Endothelial cell (in vitro differentiated cells): ENCODE measurements at regions not wholly inside any gene's neighbourhood (a gene's known extent, or its start where the extent isn't known, plus 50 kb on each side); places are given as distances from the start of the nearest gene placed in this dataset.

Source experiments
- DNase-seq: peaks from one replicate; pipeline ENCODE4 v3.0.0; 2021; ENCODE audit warnings: low spot score
- H3K27ac Mint-ChIP-seq: one replicate; pipeline ENCODE4 v1.8.0; 2021; ENCODE audit warnings: mixed read lengths, inconsistent platforms; ENCODE audit not compliant: unreplicated experiment
- H3K27me3 Mint-ChIP-seq: one replicate; pipeline ENCODE4 v1.8.0; 2021; ENCODE audit warnings: mild to moderate bottlenecking, moderate library complexity, mixed read lengths, inconsistent platforms; ENCODE audit not compliant: unreplicated experiment
- H3K36me3 Mint-ChIP-seq: one replicate; pipeline ENCODE4 v1.8.0; 2021; ENCODE audit warnings: mild to moderate bottlenecking, low read depth, mixed read lengths, inconsistent platforms; ENCODE audit not compliant: unreplicated experiment
- H3K4me1 Mint-ChIP-seq: one replicate; pipeline ENCODE4 v1.8.0; 2021; ENCODE audit warnings: mild to moderate bottlenecking, mixed read lengths, inconsistent platforms; ENCODE audit not compliant: unreplicated experiment
- H3K4me3 Mint-ChIP-seq: one replicate; pipeline ENCODE4 v1.8.0; 2021; ENCODE audit warnings: mild to moderate bottlenecking, mixed read lengths, inconsistent platforms; ENCODE audit not compliant: unreplicated experiment
- H3K9me3 Mint-ChIP-seq: one replicate; pipeline ENCODE4 v1.8.0; 2021; ENCODE audit warnings: mixed read lengths, inconsistent platforms; ENCODE audit not compliant: unreplicated experiment
- CTCF ChIP-seq: fragments of 200-600 bp; sonication (generic); IDR thresholded peaks from one replicate; pipeline ENCODE4 v1.5.0; 2021; ENCODE audit warnings: antibody characterized with exemption; ENCODE audit not compliant: unreplicated experiment

DNA sequence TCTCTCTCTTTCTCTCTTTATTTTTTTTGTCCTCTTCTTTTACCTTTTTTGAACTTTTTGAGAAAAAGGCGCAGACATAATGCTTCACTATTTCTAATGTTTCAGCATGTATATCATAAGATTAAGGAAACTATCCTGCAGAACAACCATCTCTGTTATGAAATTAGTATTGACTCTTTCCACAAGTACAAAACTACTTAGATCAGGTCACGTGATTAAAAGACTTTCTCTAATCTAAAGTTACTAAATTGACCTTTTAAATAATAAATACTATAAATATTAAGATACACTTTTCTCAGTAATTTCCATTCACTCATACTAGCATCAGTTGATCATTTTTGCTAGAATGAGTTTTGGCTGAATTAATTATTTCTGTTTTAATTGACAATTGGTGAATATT is 844.5 kb upstream of the LRFN5 start:
- Mint-ChIP-seq H3K27me3 (no peaks in the 10 kb centered on the region), H3K4me3 (no peak overlapping the region)

DNA sequence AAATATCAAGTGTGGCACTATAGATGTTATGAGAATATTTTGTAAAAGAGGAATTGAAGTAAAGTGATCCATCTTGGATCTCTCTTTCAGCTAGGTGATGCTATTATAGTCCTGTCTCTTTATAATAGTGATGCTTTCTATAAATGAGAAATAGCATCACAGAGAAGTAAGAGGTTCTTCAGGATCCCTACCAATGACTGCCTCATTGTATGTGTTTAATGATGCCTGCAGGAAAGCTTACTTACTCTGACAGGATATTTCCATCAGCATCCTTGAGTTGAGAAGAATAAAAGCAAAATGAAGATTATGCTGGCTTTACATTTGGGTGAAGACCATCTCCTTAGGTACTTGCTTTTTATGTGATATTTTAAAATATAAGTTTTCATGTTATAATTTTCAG is 846.0 kb upstream of the LRFN5 start:
- H3K9me3 Mint-ChIP-seq = no peaks in the 10 kb centered on the region
- no peaks in the 10 kb centered on the region for H3K4me1 Mint-ChIP-seq
- no peak overlapping the region for H3K4me3 Mint-ChIP-seq
- no peaks in the 10 kb centered on the region for H3K27me3 Mint-ChIP-seq
- H3K36me3 Mint-ChIP-seq = no peaks in the 10 kb centered on the region
- no peak for DNase-seq
- no peak overlapping the region for H3K27ac Mint-ChIP-seq
- no peak for TF ChIP-seq CTCF

More for the DNA sequence above, 844.5 kb upstream of the LRFN5 start:
- no peak for TF ChIP-seq CTCF
- Mint-ChIP-seq H3K9me3 (no peaks in the 10 kb centered on the region), H3K4me1 (no peaks in the 10 kb centered on the region), H3K27ac (no peak overlapping the region), H3K36me3 (no peaks in the 10 kb centered on the region)
- no peak for DNase-seq

DNA sequence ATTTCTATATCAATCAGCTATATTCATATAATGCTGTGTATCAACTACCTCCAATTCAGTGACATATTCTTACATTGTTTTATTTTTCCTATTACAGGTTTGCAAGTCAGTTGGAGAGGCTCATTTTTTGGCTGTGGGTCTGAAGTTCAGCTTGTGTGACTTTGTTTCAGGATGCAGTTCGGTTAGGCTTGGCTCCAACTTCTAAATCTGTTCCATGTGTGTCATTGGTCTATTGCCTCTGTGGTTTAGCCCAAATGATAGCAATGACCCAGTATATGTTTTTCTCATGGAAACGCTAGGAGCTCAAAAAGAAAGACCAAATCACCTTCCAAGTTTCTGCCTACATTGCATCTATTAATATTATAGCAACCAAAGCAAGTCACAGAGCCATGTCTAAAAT is 848.6 kb upstream of the LRFN5 start:
- H3K4me1 Mint-ChIP-seq = no peaks in the 10 kb centered on the region
- H3K4me3 Mint-ChIP-seq = no peak overlapping the region
- no peak for DNase-seq
- no peaks in the 10 kb centered on the region for H3K9me3 Mint-ChIP-seq
- H3K27ac Mint-ChIP-seq = no peak overlapping the region
- no peaks in the 10 kb centered on the region for H3K36me3 Mint-ChIP-seq
- no peaks in the 10 kb centered on the region for H3K27me3 Mint-ChIP-seq
- no peak for TF ChIP-seq CTCF

DNA sequence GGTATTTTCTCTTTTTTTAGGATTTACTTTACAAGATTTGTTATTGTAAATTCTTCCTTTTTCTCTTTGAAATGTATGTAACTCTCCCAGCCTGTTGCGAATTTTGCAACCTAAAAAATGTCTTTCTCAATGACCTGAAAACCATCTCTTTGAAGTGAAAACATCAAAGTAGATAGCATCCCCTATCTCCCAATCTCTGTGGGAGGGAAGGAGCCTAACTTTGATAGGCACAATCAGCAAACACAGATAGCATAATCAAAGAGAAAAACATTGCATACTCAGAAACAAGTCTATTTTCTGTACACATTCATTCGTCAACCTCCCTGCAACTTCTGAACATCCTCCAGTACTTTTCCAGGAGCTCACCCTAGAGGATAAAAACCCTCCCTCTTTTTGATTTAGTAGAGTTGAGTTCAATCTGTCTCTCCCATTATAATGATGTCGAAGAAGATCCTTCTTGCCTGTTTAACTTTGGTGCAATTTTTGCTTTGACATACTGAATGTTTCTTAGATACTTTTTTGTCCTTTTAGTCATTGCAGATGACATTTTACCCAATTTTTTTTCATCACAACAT is 849.2 kb upstream of the LRFN5 start:
- H3K4me3 Mint-ChIP-seq = no peak overlapping the region
- H3K27ac Mint-ChIP-seq = no peak overlapping the region
- no peak for TF ChIP-seq CTCF
- no peaks in the 10 kb centered on the region for H3K9me3 Mint-ChIP-seq
- no peaks in the 10 kb centered on the region for H3K27me3 Mint-ChIP-seq
- H3K4me1 Mint-ChIP-seq = no peaks in the 10 kb centered on the region
- no peaks in the 10 kb centered on the region for H3K36me3 Mint-ChIP-seq
- DNase-seq = no peak

- Mint-ChIP-seq H3K27ac (no peak overlapping the region), H3K27me3 (no peaks in the 10 kb centered on the region), H3K36me3 (peaks cover 4% of the 10 kb centered on the region), H3K4me1 (no peaks in the 10 kb centered on the region), H3K9me3 (no peaks in the 10 kb centered on the region), H3K4me3 (no peak overlapping the region)
- no peak for DNase-seq
- TF ChIP-seq CTCF = no peak
Measured at GRCh38 chr14:40733206-40733605, 873.5 kb upstream of the LRFN5 start.
